ENCODE measurements at regions not wholly inside any gene's neighbourhood (a gene's known extent, or its start where the extent isn't known, plus 50 kb on each side); places are given as distances from the start of the nearest gene placed in this dataset.

DNA sequence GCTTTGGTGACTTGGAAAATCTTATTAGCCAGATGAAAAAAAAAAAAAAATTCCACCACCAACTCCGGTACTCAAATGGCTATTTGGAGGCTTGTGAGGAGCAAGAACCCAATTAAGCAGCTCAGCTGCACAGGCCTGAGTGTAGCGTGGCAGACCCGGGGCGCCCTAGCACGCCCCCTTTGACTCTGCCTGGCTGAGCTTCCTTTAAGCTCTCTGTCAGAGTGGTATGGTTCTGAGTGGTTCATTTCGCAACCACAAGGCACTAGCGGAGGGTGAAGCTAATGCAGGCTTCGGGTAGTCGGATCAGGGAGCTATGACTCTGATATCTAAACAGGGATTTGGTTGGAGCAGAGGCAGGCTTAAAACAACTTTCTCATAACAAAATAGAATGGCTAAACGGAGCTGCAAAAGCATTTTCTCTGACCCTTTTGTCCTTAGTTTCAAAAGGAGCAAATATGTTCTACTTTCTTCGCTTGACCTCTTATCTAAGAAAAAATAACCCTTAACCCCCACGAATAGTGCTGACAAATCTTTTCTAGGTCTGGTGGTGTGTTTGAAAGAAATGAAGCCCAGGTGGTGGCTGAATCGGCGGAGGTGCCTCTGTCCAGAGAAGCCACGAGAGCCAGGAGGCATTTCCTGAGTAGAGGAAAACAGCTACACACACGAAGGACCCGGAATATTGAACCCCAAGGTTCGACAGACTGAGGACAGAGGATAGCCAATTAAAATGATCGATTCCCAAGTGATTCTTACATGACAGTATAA lies 285.4 kb upstream of the GLI3 start:
- peak in 1 of 3 experiments; percentile 35; a peak in 2 of 4 replicates for TF ChIP-seq CTCF (IDR thresholded peaks at IDR 0.05; ENCODE audit: control extremely low read depth in 1 of 3, insufficient read depth in 1 of 3, low read depth in 1 of 3, low read length in 3 of 3)
- no peak for TF ChIP-seq POLR2AphosphoS5 (IDR thresholded peaks at IDR 0.05; ENCODE audit: low read depth, low read length)
- TF ChIP-seq EP300 (IDR thresholded peaks at IDR 0.05; ENCODE audit: borderline replicate concordance in 1 of 2, low read depth in 2 of 2, low read length in 2 of 2): no peak
- no peak for TF ChIP-seq CBX8 (IDR thresholded peaks at IDR 0.05; ENCODE audit: borderline replicate concordance, low read depth, low read length)
- no peak for TF ChIP-seq EZH2 (IDR thresholded peaks at IDR 0.05; ENCODE audit: low read depth, low read length, severe bottlenecking)
- TF ChIP-seq POLR2A (IDR thresholded peaks at IDR 0.05; ENCODE audit: control extremely low read depth in 1 of 2, low read depth in 2 of 2, low read length in 2 of 2): no peak
- no peak for TF ChIP-seq RFX5 (IDR thresholded peaks at IDR 0.05; ENCODE audit: borderline replicate concordance, low read depth, low read length)
- no peak for TF ChIP-seq ATF3 (IDR thresholded peaks at IDR 0.05; ENCODE audit: insufficient read depth, low read depth, low read length)
- peak; percentile 96 for TF ChIP-seq CEBPB (IDR thresholded peaks at IDR 0.05; ENCODE audit: low read depth, low read length)
- TF ChIP-seq ZNF274 (IDR thresholded peaks at IDR 0.05; ENCODE audit: borderline replicate concordance, extremely low read depth, low read length): no peak
- no peak for TF ChIP-seq E2F6 (IDR thresholded peaks at IDR 0.05)

Data from H1 (cell line).